Body of pancreas (tissue), 4 donors: ENCODE measurements at regions not wholly inside any gene's neighbourhood (a gene's known extent, or its start where the extent isn't known, plus 50 kb on each side); places are given as distances from the start of the nearest gene placed in this dataset.

Source experiments
- ATAC-seq: fragments of 150-250 bp; one replicate; pipeline ENCODE4 v1.9.1; 2016
- DNase-seq, 4 donors: peaks; one replicate each; pipeline ENCODE4 v3.0.0-alpha.2; 2019
- H3K27ac ChIP-seq, 4 donors: fragments of 200-600 bp; sonication (generic); 1 replicate in 3 of 4; 2 replicates in 1 of 4; pipeline versions ENCODE4 v1.5.1 to v1.6.1; 2016 to 2019; ENCODE audit warnings: mild to moderate bottlenecking in 1 of 4, mixed read lengths in 1 of 4, moderate library complexity in 1 of 4
- H3K27me3 ChIP-seq, 2 donors: fragments of 200-600 bp; sonication (generic); one replicate each; pipeline ENCODE4 v1.6.0; 2016; ENCODE audit warnings: mild to moderate bottlenecking in 1 of 2
- H3K36me3 ChIP-seq, 2 donors: fragments of 200-600 bp; sonication (generic); replicated peaks in 1 of 2; 2 replicates each; pipeline ENCODE4 v1.5.1; 2016; ENCODE audit warnings: low read depth in 2 of 2; ENCODE audit not compliant: insufficient read depth in 1 of 2
- H3K4me1 ChIP-seq: fragments of 200-600 bp; sonication (generic); one replicate; pipeline ENCODE4 v1.6.0; 2016
- H3K4me3 ChIP-seq, 2 donors: fragments of 200-600 bp; sonication (generic); 1 replicate in 1 of 2; 2 replicates in 1 of 2; pipeline ENCODE4 v1.5.1; 2016 to 2019
- H3K9me3 ChIP-seq, 3 donors: fragments of 200-600 bp; sonication (generic); 1 replicate in 2 of 3; 2 replicates in 1 of 3; pipeline ENCODE4 v1.5.1; 2016
- CTCF ChIP-seq, 7 experiments: fragments of 450-650 bp in 4 of 7; fragments of 200-600 bp in 3 of 7; sonication (generic) in 3 of 7; IDR thresholded peaks; one replicate each; pipeline ENCODE4 v1.5.1; 2016 to 2019; ENCODE audit warnings: antibody characterized with exemption in 7 of 7
- POLR2A ChIP-seq, 3 donors: fragments of 450-650 bp; IDR thresholded peaks; one replicate each; pipeline ENCODE4 v1.6.1; 2016; ENCODE audit warnings: antibody characterized with exemption in 3 of 3, mild to moderate bottlenecking in 2 of 3
- WGBS, 2 donors: methylation state at CpG; one replicate each; pipeline ENCODE4 v1.1.5; 2017; 5-methylcytosine and 5-hydroxymethylcytosine counted together
- intact Hi-C: fragments of 100-400 bp; cut with DNase I; formaldehyde crosslinking; loops from one replicate; pipeline ENCODE4 v1.15.1; 2023

GRCh38 chr6:138035070-138035469 is 72.1 kb downstream of the PERP start:
- H3K4me1 ChIP-seq: no peaks in the 10 kb centered on the region
- no peak overlapping the region for H3K27ac ChIP-seq
- DNase-seq (no peak), ATAC-seq (no peak)
- intact Hi-C loops: no loop called here
- 71 to 80% methylated on average over 5 of the region's 5 CpGs for WGBS, 2 donors
- TF ChIP-seq POLR2A (IDR thresholded peaks at IDR 0.05) (no peak), CTCF (IDR thresholded peaks at IDR 0.05) (no peak)
- no peaks in the 10 kb centered on the region for H3K27me3 ChIP-seq
- no peaks in the 10 kb centered on the region for H3K36me3 ChIP-seq
- no peak overlapping the region for H3K4me3 ChIP-seq
- H3K9me3 ChIP-seq: no peaks in the 10 kb centered on the region

GRCh38 chr6:138036111-138036510 is 71.1 kb downstream of the PERP start:
- Histone ChIP-seq H3K27ac (no peak overlapping the region), H3K27me3 (no peaks in the 10 kb centered on the region), H3K36me3 (no peaks in the 10 kb centered on the region), H3K9me3 (no peaks in the 10 kb centered on the region), H3K4me1 (no peaks in the 10 kb centered on the region), H3K4me3 (no peak overlapping the region)
- WGBS, 2 donors: 80 to 91% methylated on average over 5 of the region's 5 CpGs
- intact Hi-C loops: no loop called here
- DNase-seq (no peak), ATAC-seq (no peak)
- TF ChIP-seq CTCF (IDR thresholded peaks at IDR 0.05): no peak
- TF ChIP-seq POLR2A (IDR thresholded peaks at IDR 0.05): no peak

GRCh38 chr6:138037009-138037504 is 70.2 kb downstream of the PERP start:
- H3K4me1 ChIP-seq: no peaks in the 10 kb centered on the region
- no peaks in the 10 kb centered on the region for H3K9me3 ChIP-seq
- TF ChIP-seq CTCF (IDR thresholded peaks at IDR 0.05) (no peak), POLR2A (IDR thresholded peaks at IDR 0.05) (no peak)
- 77 to 83% methylated on average over 4 of the region's 4 CpGs for WGBS, 2 donors
- H3K27ac ChIP-seq: no peak overlapping the region
- H3K36me3 ChIP-seq: no peaks in the 10 kb centered on the region
- H3K27me3 ChIP-seq: no peaks in the 10 kb centered on the region
- intact Hi-C loops: no loop called here
- DNase-seq (no peak), ATAC-seq (no peak)
- no peak overlapping the region for H3K4me3 ChIP-seq

GRCh38 chr6:138038142-138038870 is 68.9 kb downstream of the PERP start:
- TF ChIP-seq POLR2A (IDR thresholded peaks at IDR 0.05) (no peak), CTCF (IDR thresholded peaks at IDR 0.05) (no peak)
- H3K27ac ChIP-seq: no peak overlapping the region
- H3K27me3 ChIP-seq: no peaks in the 10 kb centered on the region
- no peaks in the 10 kb centered on the region for H3K36me3 ChIP-seq
- H3K4me3 ChIP-seq: no peak overlapping the region
- H3K9me3 ChIP-seq: no peaks in the 10 kb centered on the region
- 84 to 97% methylated on average over 7 of the region's 7 CpGs for WGBS, 2 donors
- H3K4me1 ChIP-seq: no peaks in the 10 kb centered on the region
- DNase-seq (no peak), ATAC-seq (no peak)
- intact Hi-C loops: no loop called here
